ENCODE measurements at regions not wholly inside any gene's neighbourhood (a gene's known extent, or its start where the extent isn't known, plus 50 kb on each side); places are given as distances from the start of the nearest gene placed in this dataset.

DNA sequence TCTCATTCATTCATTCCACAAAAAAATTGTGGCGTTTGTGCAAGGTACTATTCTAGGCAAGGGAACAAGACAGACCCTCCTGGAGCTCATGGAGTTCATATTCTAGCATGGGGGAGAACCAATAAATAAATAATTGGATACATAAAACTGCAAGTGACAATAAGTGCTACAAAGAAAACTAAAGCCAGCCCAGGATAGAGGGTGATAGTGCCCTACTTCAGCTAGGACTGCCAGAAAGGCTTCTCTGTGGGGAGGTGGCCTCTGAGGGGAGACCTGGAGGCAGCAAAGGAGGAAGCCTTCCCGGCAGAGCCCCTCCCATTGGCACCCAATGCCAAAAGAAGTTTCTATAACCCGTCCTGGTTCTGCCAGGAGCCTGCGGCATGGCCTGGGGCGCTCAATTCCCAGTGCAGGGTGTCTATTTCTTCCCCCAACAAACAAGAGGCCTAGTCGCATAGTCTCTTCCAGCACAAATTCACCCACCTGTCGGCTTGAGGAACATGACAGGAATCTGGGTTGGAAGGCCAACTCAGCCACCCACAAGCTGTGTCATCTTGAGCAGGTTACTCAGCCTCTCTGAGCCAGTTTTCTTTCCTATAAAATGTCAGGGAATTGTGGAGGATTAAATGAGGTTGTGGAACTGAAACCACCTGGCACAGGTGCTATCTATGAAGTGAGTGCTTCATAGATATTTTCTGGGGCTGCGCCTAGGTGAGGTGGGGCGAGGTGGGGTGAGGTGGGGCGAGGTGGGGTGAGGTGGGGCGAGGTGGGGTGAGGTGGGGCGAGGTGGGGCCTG is 94.3 kb downstream of the ZFP36L2 start:
- Histone ChIP-seq H3K36me3 (ENCODE audit: control insufficient read depth in 2 of 2, insufficient read depth in 2 of 2, low read length in 1 of 2) (no peaks in the 10 kb centered on the region), H4K20me1 (ENCODE audit: control insufficient read depth, insufficient read depth) (no peaks in the 10 kb centered on the region), H3K4me2 (ENCODE audit: control insufficient read depth, insufficient read depth) (peak overlapping the region; percentile 51; the same call in 1 of the 2 replicates), H3K9me3 (replicated peaks; ENCODE audit: control insufficient read depth, insufficient read depth, low read length) (no peaks in the 10 kb centered on the region), H3K4me3 (no peak overlapping the region), H3K27ac (ENCODE audit: control insufficient read depth, insufficient read depth) (no peak overlapping the region), H2AFZ (ENCODE audit: control insufficient read depth, low read depth, low read length) (no peak overlapping the region; the same call in 1 of the 2 replicates), H3K4me1 (ENCODE audit: control insufficient read depth, insufficient read depth, low read length) (peaks cover 51% of the 10 kb centered on the region), H3K79me2 (ENCODE audit: control insufficient read depth, insufficient read depth, low read length) (no peaks in the 10 kb centered on the region), H3K9ac (ENCODE audit: control insufficient read depth, insufficient read depth, low read length) (no peak overlapping the region), H3K27me3 (replicated peaks in 1 of 2; ENCODE audit: control insufficient read depth in 2 of 2, insufficient read depth in 2 of 2, low read length in 1 of 2) (no peaks in the 10 kb centered on the region)
- ChIA-PET POLR2A (interaction anchor here (0.7 to 4.3 kb wide), 3 partner anchors 87 to 104 kb away, joined by 3 to 17 read pairs (median 4); no protein-coding TSS in a partner anchor), SMC1A (ENCODE audit: uncharacterized antibody, unreplicated experiment) (interaction anchor here (1.0 to 13.3 kb wide), 12 partner anchors 8 to 445 kb away, joined by 3 to 170 read pairs (median 6); partner anchors contain the start of gene ZFP36L2), RAD21 (ENCODE audit: unreplicated experiment) (interaction anchor here (0.6 to 8.7 kb wide), 15 partner anchors 11 to 353 kb away, joined by 3 to 151 read pairs (median 3); partner anchors contain the start of gene ZFP36L2), CTCF (interaction anchor here (0.6 to 9.7 kb wide), 16 partner anchors 26 to 407 kb away, joined by 3 to 132 read pairs (median 4); partner anchors contain the start of gene ZFP36L2)
- intact Hi-C loops (cut with micrococcal nuclease; ENCODE audit: unreplicated experiment): loop anchor here (1.0 kb wide), 3 partner anchors 97 to 352 kb away; no protein-coding TSS in a partner anchor
- 65% methylated on average over 12 of the region's 12 CpGs for WGBS (ENCODE audit: insufficient coverage, insufficient replicate concordance, low lambda C conversion rate, missing lambda C conversion rate)
- no TSS peak for BruUV-seq (replicated peaks)
- no peak for ATAC-seq
- DNase-seq (ENCODE audit: low read depth, low spot score): no peak
- FAIRE-seq: no peak
- in situ Hi-C loops (cut with MboI): no loop called here
- TF ChIP-seq NFYA (IDR thresholded peaks at IDR 0.05; ENCODE audit: borderline replicate concordance, low read depth, low read length) (no peak), IKZF2 (IDR thresholded peaks at IDR 0.05) (0 out of 4 replicates have a peak, but pooled peaks of 1 of the 2 experiments have one; percentile 7), POLR2A (IDR thresholded peaks at IDR 0.05; ENCODE audit: low read depth, low read length) (no peak), SIN3A (IDR thresholded peaks at IDR 0.05; ENCODE audit: low read depth, low read length) (no peak), RAD51 (IDR thresholded peaks at IDR 0.05) (peak; percentile 31; the same call in 1 of the 2 replicates)
